ENCODE measurements at regions not wholly inside any gene's neighbourhood (a gene's known extent, or its start where the extent isn't known, plus 50 kb on each side); places are given as distances from the start of the nearest gene placed in this dataset.

- dilution Hi-C loops (cut with MboI; ENCODE audit: extremely low pct_ligation_motif_present, low sequenced_read_pairs): no loop called here
- BruUV-seq (replicated peaks): no TSS peak
- no peak for FAIRE-seq
Observed at GRCh38 chr6:21970569-21971300, 326.1 kb downstream of the PRL start.

More at GRCh38 chr6:21970569-21971300, 326.1 kb downstream of the PRL start:
- Histone ChIP-seq H3K27me3 (ENCODE audit: control insufficient read depth in 2 of 2, insufficient read depth in 2 of 2, low read length in 2 of 2) (no peaks in the 10 kb centered on the region), H3K4me1 (ENCODE audit: control insufficient read depth, extremely low read depth, insufficient read depth, low read length) (peaks cover 9% of the 10 kb centered on the region), H3K27ac (ENCODE audit: insufficient read depth, low read depth, low read length) (no peak overlapping the region), H3K9me3 (replicated peaks; ENCODE audit: control insufficient read depth, insufficient read depth, low read length) (no peaks in the 10 kb centered on the region), H3K9me1 (replicated peaks; ENCODE audit: control insufficient read depth, extremely low read depth, insufficient read depth, low read length) (no peaks in the 10 kb centered on the region), H3K4me2 (ENCODE audit: insufficient read depth, low read length) (no peak overlapping the region), H3K9ac (replicated peaks; ENCODE audit: extremely low read depth, insufficient read depth, low read length) (no peak overlapping the region), H4K20me1 (replicated peaks; ENCODE audit: control insufficient read depth, extremely low read depth, insufficient read depth, low read length) (no peaks in the 10 kb centered on the region), H3K36me3 (ENCODE audit: control insufficient read depth in 2 of 2, extremely low read depth in 1 of 2, insufficient read depth in 2 of 2, low read length in 2 of 2) (no peaks in the 10 kb centered on the region), H3K79me2 (ENCODE audit: control insufficient read depth, insufficient read depth, low read length) (no peaks in the 10 kb centered on the region), H2AFZ (ENCODE audit: low read depth, low read length) (no peak overlapping the region), H3K4me3 (replicated peaks in 1 of 3; ENCODE audit: insufficient read depth in 1 of 3, low read depth in 1 of 3, low read length in 3 of 3) (no peak overlapping the region)
- intact Hi-C loops (cut with micrococcal nuclease): no loop called here
- TF ChIP-seq EZH2 (IDR thresholded peaks at IDR 0.05; ENCODE audit: borderline replicate concordance, low read depth, low read length, severe bottlenecking) (no peak), MYC (IDR thresholded peaks at IDR 0.05; ENCODE audit: low read depth, low read length) (no peak), FOS (IDR thresholded peaks at IDR 0.05; ENCODE audit: borderline replicate concordance, insufficient read depth, low read length) (no peak), MAX (IDR thresholded peaks at IDR 0.05; ENCODE audit: insufficient read depth, insufficient read length) (no peak), POLR2AphosphoS5 (IDR thresholded peaks at IDR 0.05; ENCODE audit: insufficient read depth, low read depth, low read length) (no peak), JUN (IDR thresholded peaks at IDR 0.05; ENCODE audit: borderline replicate concordance, insufficient read depth, insufficient read length, low read depth) (no peak), POLR2A (IDR thresholded peaks at IDR 0.05; ENCODE audit: low read depth, low read length) (no peak), GATA2 (IDR thresholded peaks at IDR 0.05; ENCODE audit: insufficient read depth, insufficient read length, low read depth, low read length) (no peak), CTCF (IDR thresholded peaks at IDR 0.05; ENCODE audit: extremely low read depth in 1 of 2, insufficient read depth in 1 of 2, low read depth in 1 of 2, low read length in 2 of 2) (no peak)
- peak; percentile 34 for DNase-seq (ENCODE audit: low read depth, low spot score)
- POLR2A ChIA-PET: interaction anchor here (0.7 kb wide), 1 partner anchor 862 kb away, joined by 3 read pairs; no protein-coding TSS in a partner anchor
- CTCF ChIA-PET: interaction anchor here (0.7 to 0.9 kb wide), 3 partner anchors 34 to 142 kb away, joined by 3 read pairs; no protein-coding TSS in a partner anchor

All from endothelial cell of umbilical vein (primary cell).